Activated CD8-positive, alpha-beta T cell treated with anti-CD3 and anti-CD28 coated beads, Interleukin-2, amount 10 ng/mL, durations not matched to agents 7 days and 5 days (primary cell): ENCODE measurements at regions not wholly inside any gene's neighbourhood (a gene's known extent, or its start where the extent isn't known, plus 50 kb on each side); places are given as distances from the start of the nearest gene placed in this dataset.
"Not testable (repeated sequence)": the region's sequence is repeated elsewhere in the genome, so short reads cannot be mapped to it uniquely, and the experiment has no call there.

ENCODE experiments used
- ATAC-seq: fragments of 150-1000 bp; cut with Tn5 transposase; one replicate; pipeline ENCODE4 v1.10.0; 2021; ENCODE audit warnings: moderate library complexity
- CTCF ChIA-PET: fragments of 350-600 bp; sonication (Branson Sonifier 250); formaldehyde crosslinking; loops from one replicate; lab custom pipeline; 2021; ENCODE audit warnings: antibody characterized with exemption; lab: Charles Lee
- POLR2A ChIA-PET: fragments of 350-600 bp; sonication (Branson Sonifier 250); formaldehyde crosslinking; loops from one replicate; lab custom pipeline; 2021; ENCODE audit warnings: antibody characterized with exemption; lab: Charles Lee
- DNase-seq: peaks from one replicate; pipeline ENCODE4 v3.0.0-alpha.2; 2020
- H3K27ac Mint-ChIP-seq: one replicate; pipeline ENCODE4 v1.8.0; 2021; ENCODE audit warnings: mild to moderate bottlenecking, mixed read lengths
- H3K27me3 Mint-ChIP-seq: one replicate; pipeline ENCODE4 v1.8.0; 2021; ENCODE audit warnings: low read depth, mixed read lengths
- H3K36me3 Mint-ChIP-seq: one replicate; pipeline ENCODE4 v1.8.0; 2021; ENCODE audit warnings: low read depth, mixed read lengths
- H3K4me1 Mint-ChIP-seq: one replicate; pipeline ENCODE4 v1.8.0; 2021; ENCODE audit warnings: low read depth, mixed read lengths
- H3K4me3 Mint-ChIP-seq: one replicate; pipeline ENCODE4 v1.8.0; 2021; ENCODE audit warnings: mild to moderate bottlenecking, mixed read lengths
- H3K9me3 Mint-ChIP-seq: one replicate; pipeline ENCODE4 v1.8.0; 2022; ENCODE audit warnings: mixed read lengths; ENCODE audit not compliant: insufficient read depth

- CTCF ChIA-PET: interaction anchor here (0.6 to 1.5 kb wide), 5 partner anchors 20 to 114 kb away, joined by 3 to 4 read pairs (median 4); no protein-coding TSS in a partner anchor
- ATAC-seq: no peak
- H3K4me3 Mint-ChIP-seq: no peak overlapping the region
- POLR2A ChIA-PET: no interaction called here
- no peak for DNase-seq
- peaks cover 5% of the 10 kb centered on the region for H3K9me3 Mint-ChIP-seq
- peaks cover 4% of the 10 kb centered on the region for H3K36me3 Mint-ChIP-seq
- H3K27me3 Mint-ChIP-seq: peaks cover 9% of the 10 kb centered on the region
- H3K27ac Mint-ChIP-seq: no peak overlapping the region
- peaks cover 14% of the 10 kb centered on the region for H3K4me1 Mint-ChIP-seq
Observed at GRCh38 chr12:66746489-66747201, 67.8 kb upstream of the GRIP1 start.

- Mint-ChIP-seq H3K27me3 (peaks cover 7% of the 10 kb centered on the region), H3K36me3 (peaks cover 9% of the 10 kb centered on the region), H3K4me1 (peaks cover 10% of the 10 kb centered on the region), H3K4me3 (no peak overlapping the region), H3K27ac (no peak overlapping the region), H3K9me3 (no peaks in the 10 kb centered on the region)
- ATAC-seq (no peak), DNase-seq (no peak)
- POLR2A ChIA-PET: no interaction called here
- CTCF ChIA-PET: interaction anchor here (0.7 to 1.4 kb wide), 2 partner anchors 13 to 16 kb away, joined by 4 read pairs; no protein-coding TSS in a partner anchor
Observed at GRCh38 chr12:66751432-66752113, 72.7 kb upstream of the GRIP1 start.

GRCh38 chr12:66753810-66754209 is 74.9 kb upstream of the GRIP1 start:
- ChIA-PET POLR2A (no interaction called here), CTCF (no interaction called here)
- H3K27me3 Mint-ChIP-seq: peaks cover 7% of the 10 kb centered on the region
- H3K4me1 Mint-ChIP-seq: peaks cover 10% of the 10 kb centered on the region
- peaks cover 9% of the 10 kb centered on the region for H3K36me3 Mint-ChIP-seq
- H3K4me3 Mint-ChIP-seq: no peak overlapping the region
- DNase-seq: no peak
- no peak for ATAC-seq
- H3K9me3 Mint-ChIP-seq: no peaks in the 10 kb centered on the region
- no peak overlapping the region for H3K27ac Mint-ChIP-seq

DNA sequence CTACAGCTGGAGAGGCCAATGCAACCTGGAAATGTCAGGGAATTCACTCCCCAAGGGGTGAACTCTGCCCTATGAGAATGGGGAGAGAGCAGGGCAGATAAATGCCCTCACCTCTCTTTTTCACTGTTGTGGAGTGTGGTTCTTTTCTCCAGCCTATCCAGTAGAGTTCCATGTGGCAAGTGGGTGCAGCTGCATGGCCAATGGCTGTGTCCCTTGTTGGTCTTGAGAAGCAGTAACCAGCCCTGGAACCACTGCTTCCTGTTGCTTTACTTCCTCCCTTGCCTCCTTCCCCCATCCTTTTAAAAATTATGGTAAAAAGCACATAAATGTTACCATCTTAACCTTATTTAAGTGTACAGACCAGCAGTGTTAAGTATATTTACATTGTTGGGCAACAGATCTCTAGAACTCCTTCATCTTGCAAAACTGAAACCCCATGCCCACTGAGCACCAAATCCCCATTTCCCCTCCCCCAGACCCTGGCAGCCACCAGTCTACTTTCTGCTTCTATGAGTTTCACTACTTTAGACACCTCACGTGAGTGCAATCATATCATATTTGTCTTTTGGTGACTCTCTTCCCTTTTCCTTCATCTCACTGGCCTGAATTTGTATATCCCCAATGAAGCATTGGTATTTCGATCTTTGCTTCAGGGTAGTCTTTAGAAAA is 77.0 kb upstream of the GRIP1 start:
- peaks cover 4% of the 10 kb centered on the region for H3K9me3 Mint-ChIP-seq
- peaks cover 10% of the 10 kb centered on the region for H3K4me1 Mint-ChIP-seq
- peaks cover 5% of the 10 kb centered on the region for H3K27me3 Mint-ChIP-seq
- ATAC-seq: no peak
- ChIA-PET CTCF (no interaction called here), POLR2A (interaction anchor here (0.6 kb wide), 1 partner anchor 12 kb away, joined by 3 read pairs; no protein-coding TSS in a partner anchor)
- H3K27ac Mint-ChIP-seq: peak overlapping the region; percentile 63
- peak; percentile 42 for DNase-seq
- H3K36me3 Mint-ChIP-seq: peaks cover 9% of the 10 kb centered on the region
- H3K4me3 Mint-ChIP-seq: no peak overlapping the region

DNA sequence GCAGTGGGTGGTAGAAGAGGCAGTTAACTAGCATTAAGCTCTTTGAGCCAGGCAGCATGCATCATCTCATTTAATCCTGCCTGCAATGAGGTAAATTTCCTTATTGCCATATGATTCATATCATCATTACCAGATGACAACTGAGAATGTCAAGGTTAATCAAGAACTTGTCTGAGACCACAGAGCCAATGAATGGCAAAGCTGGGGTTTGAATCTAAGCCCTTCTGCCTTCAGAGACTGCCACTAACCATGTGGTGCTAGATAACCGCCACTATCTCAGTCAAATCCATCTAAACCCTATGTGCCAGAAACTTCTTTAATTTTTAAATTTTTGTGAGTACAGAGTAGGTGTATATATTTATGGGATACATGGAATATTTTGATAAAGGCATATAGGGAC is 77.8 kb upstream of the GRIP1 start:
- DNase-seq: no peak
- H3K4me3 Mint-ChIP-seq: no peak overlapping the region
- peaks cover 4% of the 10 kb centered on the region for H3K9me3 Mint-ChIP-seq
- peaks cover 9% of the 10 kb centered on the region for H3K36me3 Mint-ChIP-seq
- peaks cover 10% of the 10 kb centered on the region for H3K4me1 Mint-ChIP-seq
- no peak for ATAC-seq
- POLR2A ChIA-PET: interaction anchor here (0.6 kb wide), 1 partner anchor 13 kb away, joined by 3 read pairs; no protein-coding TSS in a partner anchor
- H3K27ac Mint-ChIP-seq: no peak overlapping the region
- CTCF ChIA-PET: no interaction called here
- H3K27me3 Mint-ChIP-seq: peaks cover 4% of the 10 kb centered on the region

GRCh38 chr12:66760122-66760521 is 81.2 kb upstream of the GRIP1 start:
- H3K9me3 Mint-ChIP-seq, H3K27ac Mint-ChIP-seq, CTCF ChIA-PET, H3K36me3 Mint-ChIP-seq, H3K27me3 Mint-ChIP-seq, H3K4me3 Mint-ChIP-seq, ATAC-seq, DNase-seq, POLR2A ChIA-PET: not testable (repeated sequence)
- H3K4me1 Mint-ChIP-seq: peaks cover 12% of the 10 kb centered on the region

- H3K36me3 Mint-ChIP-seq: peaks cover 13% of the 10 kb centered on the region
- no peak overlapping the region for H3K4me3 Mint-ChIP-seq
- H3K4me1 Mint-ChIP-seq: peaks cover 31% of the 10 kb centered on the region
- ATAC-seq (no peak), DNase-seq (no peak)
- no peaks in the 10 kb centered on the region for H3K27me3 Mint-ChIP-seq
- ChIA-PET CTCF (interaction anchor here (0.8 to 1.7 kb wide), 2 partner anchors 9 to 66 kb away, joined by 3 to 5 read pairs; no protein-coding TSS in a partner anchor), POLR2A (no interaction called here)
- no peak overlapping the region for H3K27ac Mint-ChIP-seq
- H3K9me3 Mint-ChIP-seq: peaks cover 8% of the 10 kb centered on the region
Observed at GRCh38 chr12:66763467-66763866, 84.6 kb upstream of the GRIP1 start.

- CTCF ChIA-PET: interaction anchor here (0.9 to 1.5 kb wide), 6 partner anchors 10 to 96 kb away, joined by 3 to 5 read pairs (median 4); no protein-coding TSS in a partner anchor
- H3K27me3 Mint-ChIP-seq: peaks cover 2% of the 10 kb centered on the region
- H3K36me3 Mint-ChIP-seq: peaks cover 13% of the 10 kb centered on the region
- H3K9me3 Mint-ChIP-seq: peaks cover 9% of the 10 kb centered on the region
- POLR2A ChIA-PET: no interaction called here
- no peak for DNase-seq
- H3K27ac Mint-ChIP-seq: peak overlapping the region; percentile 40
- no peak overlapping the region for H3K4me3 Mint-ChIP-seq
- H3K4me1 Mint-ChIP-seq: peaks cover 35% of the 10 kb centered on the region
- ATAC-seq: no peak
Observed at GRCh38 chr12:66765204-66765603, 86.3 kb upstream of the GRIP1 start.

DNA sequence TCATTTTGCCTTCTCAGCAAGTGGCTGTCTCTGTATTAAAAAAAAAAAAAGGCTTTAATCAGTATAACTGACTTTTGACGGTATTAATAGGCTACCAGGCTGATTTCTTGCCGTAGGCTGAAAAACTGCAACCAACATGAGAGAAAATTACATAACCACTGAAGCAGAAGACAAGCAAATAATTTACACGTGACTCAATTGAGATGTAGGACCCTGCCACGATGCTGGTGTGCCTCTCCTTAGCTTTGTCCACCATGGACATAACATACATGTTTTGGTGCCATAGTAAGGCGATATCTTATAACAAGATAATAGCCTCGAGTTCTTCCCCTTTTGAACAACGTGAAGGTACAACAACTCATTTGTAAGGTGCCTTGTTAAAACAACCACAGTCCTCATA is 88.7 kb upstream of the GRIP1 start:
- Mint-ChIP-seq H3K36me3 (peaks cover 13% of the 10 kb centered on the region), H3K4me1 (peaks cover 35% of the 10 kb centered on the region), H3K27ac (no peak overlapping the region), H3K4me3 (no peak overlapping the region), H3K27me3 (peaks cover 4% of the 10 kb centered on the region), H3K9me3 (peaks cover 9% of the 10 kb centered on the region)
- POLR2A ChIA-PET: no interaction called here
- DNase-seq (no peak), ATAC-seq (no peak)
- CTCF ChIA-PET: no interaction called here

- H3K9me3 Mint-ChIP-seq: peaks cover 9% of the 10 kb centered on the region
- H3K27ac Mint-ChIP-seq: no peak overlapping the region
- no peak overlapping the region for H3K4me3 Mint-ChIP-seq
- CTCF ChIA-PET: no interaction called here
- no peak for DNase-seq
- POLR2A ChIA-PET: no interaction called here
- H3K27me3 Mint-ChIP-seq: peaks cover 4% of the 10 kb centered on the region
- H3K4me1 Mint-ChIP-seq: peaks cover 35% of the 10 kb centered on the region
- peaks cover 17% of the 10 kb centered on the region for H3K36me3 Mint-ChIP-seq
- no peak for ATAC-seq
Observed at GRCh38 chr12:66768293-66768692, 89.4 kb upstream of the GRIP1 start.

GRCh38 chr12:66774929-66775328 is 96.1 kb upstream of the GRIP1 start:
- no peak overlapping the region for H3K4me3 Mint-ChIP-seq
- H3K36me3 Mint-ChIP-seq: peaks cover 16% of the 10 kb centered on the region
- peaks cover 11% of the 10 kb centered on the region for H3K9me3 Mint-ChIP-seq
- ChIA-PET POLR2A (no interaction called here), CTCF (interaction anchor here (1.0 kb wide), 2 partner anchors 10 to 66 kb away, joined by 4 to 5 read pairs; no protein-coding TSS in a partner anchor)
- peaks cover 46% of the 10 kb centered on the region for H3K4me1 Mint-ChIP-seq
- DNase-seq: no peak
- H3K27me3 Mint-ChIP-seq: peaks cover 24% of the 10 kb centered on the region
- no peak overlapping the region for H3K27ac Mint-ChIP-seq
- ATAC-seq: no peak
